H9 (cell line): ENCODE measurements at regions not wholly inside any gene's neighbourhood (a gene's known extent, or its start where the extent isn't known, plus 50 kb on each side); places are given as distances from the start of the nearest gene placed in this dataset.

Experiments
- DNase-seq: peaks from one replicate; pipeline ENCODE4 v3.0.0-alpha.2; 2017
- H2AFZ ChIP-seq: one replicate; pipeline ENCODE4 v1.6.1; 2013; ENCODE audit warnings: mild to moderate bottlenecking, low read length, control low read depth, moderate library complexity
- H2AK5ac ChIP-seq: 2 replicates; pipeline ENCODE4 v1.6.1; 2013; ENCODE audit warnings: low read length, control low read depth, mixed read lengths; ENCODE audit not compliant: insufficient read length
- H2BK120ac ChIP-seq: one replicate; pipeline ENCODE4 v1.6.1; 2013; ENCODE audit warnings: low read depth, mild to moderate bottlenecking, low read length, control low read depth, inconsistent platforms; ENCODE audit not compliant: poor library complexity, severe bottlenecking
- H2BK12ac ChIP-seq: 2 replicates; pipeline ENCODE4 v1.6.1; 2013; ENCODE audit warnings: low read length, control low read depth, mixed read lengths, low read depth; ENCODE audit not compliant: insufficient read length
- H2BK15ac ChIP-seq: 2 replicates; pipeline ENCODE4 v1.6.1; 2013; ENCODE audit warnings: low read depth, low read length, control low read depth
- H2BK20ac ChIP-seq: one replicate; pipeline ENCODE4 v1.6.1; 2013; ENCODE audit warnings: low read depth, mild to moderate bottlenecking, low read length, control low read depth, inconsistent platforms; ENCODE audit not compliant: poor library complexity, severe bottlenecking
- H2BK5ac ChIP-seq: 2 replicates; pipeline ENCODE4 v1.6.1; 2013; ENCODE audit warnings: low read length, control low read depth, mixed read lengths; ENCODE audit not compliant: insufficient read length
- H3K14ac ChIP-seq: 2 replicates; pipeline ENCODE4 v1.6.1; 2013; ENCODE audit warnings: low read length, control low read depth; ENCODE audit not compliant: insufficient read depth
- H3K18ac ChIP-seq: 2 replicates; pipeline ENCODE4 v1.6.1; 2013; ENCODE audit warnings: low read depth, mild to moderate bottlenecking, mixed read lengths, low read length, control low read depth; ENCODE audit not compliant: insufficient read length
- H3K23ac ChIP-seq: 2 replicates; pipeline ENCODE4 v1.6.1; 2013; ENCODE audit warnings: low read length, control low read depth, mixed read lengths, low read depth; ENCODE audit not compliant: insufficient read length
- H3K23me2 ChIP-seq: 2 replicates; pipeline ENCODE4 v1.6.1; 2013; ENCODE audit warnings: low read depth, mild to moderate bottlenecking, mixed read lengths, low read length, control low read depth; ENCODE audit not compliant: insufficient read length, poor library complexity, severe bottlenecking
- H3K27ac ChIP-seq: 2 replicates; pipeline ENCODE4 v1.5.1; 2013; ENCODE audit warnings: low read length, control low read depth, mixed read lengths, low read depth; ENCODE audit not compliant: insufficient read length
- H3K27me3 ChIP-seq: 2 replicates; pipeline ENCODE4 v1.6.1; 2013; ENCODE audit warnings: low read length, control low read depth, inconsistent platforms; ENCODE audit not compliant: insufficient read depth
- H3K4ac ChIP-seq: 2 replicates; pipeline ENCODE4 v1.6.1; 2013; ENCODE audit warnings: low read depth, mild to moderate bottlenecking, control low read depth, inconsistent platforms, low read length, moderate library complexity
- H3K4me1 ChIP-seq: 2 replicates; pipeline ENCODE4 v1.6.1; 2013; ENCODE audit warnings: low read length, control low read depth, inconsistent platforms; ENCODE audit not compliant: insufficient read depth
- H3K4me2 ChIP-seq: 2 replicates; pipeline ENCODE4 v1.6.1; 2013; ENCODE audit warnings: low read length, control low read depth, mixed read lengths; ENCODE audit not compliant: insufficient read length, insufficient read depth
- H3K56ac ChIP-seq: 2 replicates; pipeline ENCODE4 v1.6.1; 2013; ENCODE audit warnings: low read depth, mild to moderate bottlenecking, mixed read lengths, low read length, control low read depth; ENCODE audit not compliant: insufficient read length
- H3K79me1 ChIP-seq: 2 replicates; pipeline ENCODE4 v1.6.1; 2013; ENCODE audit warnings: low read depth, mild to moderate bottlenecking, moderate library complexity, low read length, control low read depth, inconsistent platforms; ENCODE audit not compliant: insufficient read depth, poor library complexity, severe bottlenecking
- H3K79me2 ChIP-seq: 2 replicates; pipeline ENCODE4 v1.6.1; 2013; ENCODE audit warnings: low read length, control low read depth, inconsistent platforms; ENCODE audit not compliant: insufficient read depth
- H3K9ac ChIP-seq: 2 replicates; pipeline ENCODE4 v1.6.1; 2013; ENCODE audit warnings: low read length, control low read depth, mixed read lengths; ENCODE audit not compliant: insufficient read length; ENCODE audit errors: extremely low read depth
- H3K9me3 ChIP-seq: one replicate; pipeline ENCODE4 v1.6.1; 2013; ENCODE audit warnings: low read depth, low read length, inconsistent platforms; ENCODE audit not compliant: control insufficient read depth
- H3T11ph ChIP-seq: one replicate; pipeline ENCODE4 v1.6.1; 2013; ENCODE audit warnings: mild to moderate bottlenecking, low read length, control low read depth, inconsistent platforms
- H4K20me1 ChIP-seq: one replicate; pipeline ENCODE4 v1.6.1; 2013; ENCODE audit not compliant: control insufficient read depth, insufficient read length, insufficient read depth
- H4K5ac ChIP-seq: 2 replicates; pipeline ENCODE4 v1.6.1; 2013; ENCODE audit warnings: low read depth, mild to moderate bottlenecking, mixed read lengths, low read length, control low read depth; ENCODE audit not compliant: insufficient read length
- H4K8ac ChIP-seq: replicated peaks from 2 replicates; pipeline ENCODE4 v1.6.1; 2013; ENCODE audit warnings: low read length, control low read depth, mixed read lengths, low read depth; ENCODE audit not compliant: insufficient read length
- H4K91ac ChIP-seq: 2 replicates; pipeline ENCODE4 v1.6.1; 2013; ENCODE audit warnings: low read depth, mild to moderate bottlenecking, moderate library complexity, mixed read lengths, low read length, control low read depth; ENCODE audit not compliant: insufficient read length
- H3K27ac Mint-ChIP-seq, 3 experiments: 2 replicates in 2 of 3; 3 replicates in 1 of 3; pipeline ENCODE4 v1.8.0; 2020 to 2021; ENCODE audit warnings: mixed read lengths in 3 of 3, mild to moderate bottlenecking in 1 of 3, moderate library complexity in 1 of 3
- H3K27me3 Mint-ChIP-seq: 2 replicates; pipeline ENCODE4 v1.8.0; 2021; ENCODE audit warnings: low read depth, mild to moderate bottlenecking, moderate library complexity, mixed read lengths
- H3K36me3 Mint-ChIP-seq, 3 experiments: 2 replicates in 2 of 3; 3 replicates in 1 of 3; pipeline ENCODE4 v1.8.0; 2020 to 2021; ENCODE audit warnings: low read depth in 3 of 3, mixed read lengths in 3 of 3; ENCODE audit not compliant: insufficient read depth in 1 of 3
- H3K4me1 Mint-ChIP-seq, 2 experiments: 2 replicates each; pipeline ENCODE4 v1.8.0; 2020; ENCODE audit warnings: mixed read lengths in 2 of 2
- H3K4me3 Mint-ChIP-seq, 2 experiments: 2 replicates in 1 of 2; 3 replicates in 1 of 2; pipeline ENCODE4 v1.8.0; 2020 to 2021; ENCODE audit warnings: mild to moderate bottlenecking in 2 of 2, mixed read lengths in 2 of 2, moderate library complexity in 1 of 2
- H3K9me3 Mint-ChIP-seq, 2 experiments: 2 replicates in 1 of 2; 3 replicates in 1 of 2; pipeline ENCODE4 v1.8.0; 2020; ENCODE audit warnings: mild to moderate bottlenecking in 2 of 2, mixed read lengths in 2 of 2, moderate library complexity in 1 of 2
- CTCF ChIP-seq: fragments of 200-600 bp; sonication (generic); conservative IDR thresholded peaks from 3 replicates; pipeline ENCODE4 v1.8.0; 2021; ENCODE audit warnings: antibody characterized with exemption, mild to moderate bottlenecking
- WGBS: extraction: QIAGEN DNeasy Blood & Tissue Kit; methylation state at CpG from one replicate; pipeline ENCODE4 v1.1.7; 2013; ENCODE audit warnings: missing lambda C conversion rate, low lambda C conversion rate, mixed read lengths; ENCODE audit not compliant: insufficient read length; ENCODE audit errors: extremely low coverage; 5-methylcytosine and 5-hydroxymethylcytosine counted together

DNA sequence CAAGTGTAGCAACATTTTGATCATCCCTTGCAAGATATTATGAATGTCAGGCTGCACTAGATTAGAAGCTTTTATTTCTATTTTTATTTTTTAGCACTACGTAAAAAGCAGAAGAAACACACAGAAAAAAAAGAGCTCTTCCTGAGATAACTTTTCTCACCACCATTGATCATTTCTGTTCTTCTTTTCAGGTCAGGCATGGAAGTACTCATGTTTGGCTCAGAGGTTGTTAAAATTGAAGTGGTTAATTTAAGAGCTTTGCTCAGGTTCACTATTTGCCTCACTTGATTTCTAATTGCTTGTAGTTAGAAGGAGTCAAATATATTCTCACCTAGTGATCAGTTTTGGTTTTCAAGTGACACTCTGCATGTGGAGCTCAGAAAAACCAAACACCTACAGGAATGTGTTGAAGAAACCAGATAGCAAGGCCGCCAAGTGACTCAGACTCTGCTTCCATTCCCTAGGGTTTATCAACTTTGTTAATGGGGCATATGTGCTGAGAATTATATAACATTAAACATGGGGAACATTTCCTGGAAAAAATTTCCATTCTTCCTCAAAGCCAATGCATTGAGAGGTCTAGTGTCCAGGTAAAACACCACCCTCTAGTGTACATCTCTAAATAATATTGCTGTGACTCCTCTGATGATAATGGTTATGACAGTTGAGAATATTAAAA is 679.8 kb downstream of the CETN3 start:
- H3K79me2 ChIP-seq = no peaks in the 10 kb centered on the region
- no peak overlapping the region for H4K5ac ChIP-seq
- Mint-ChIP-seq H3K4me3 (no peak overlapping the region), H3K27ac (peak overlapping the region in 1 of 3 experiments; percentile 80; a peak in 2 of 7 replicates), H3K27me3 (no peaks in the 10 kb centered on the region), H3K9me3 (no peaks in the 10 kb centered on the region), H3K36me3 (no peaks in the 10 kb centered on the region), H3K4me1 (peaks cover 16 to 18% of the 10 kb centered on the region in 2 experiments)
- no peaks in the 10 kb centered on the region for H3K27me3 ChIP-seq
- no peak overlapping the region for H3T11ph ChIP-seq
- H4K20me1 ChIP-seq = no peaks in the 10 kb centered on the region
- H3K9ac ChIP-seq = no peak overlapping the region
- H2BK120ac ChIP-seq = no peak overlapping the region
- no peaks in the 10 kb centered on the region for H3K79me1 ChIP-seq
- H4K8ac ChIP-seq = no peak overlapping the region
- WGBS = no CpG with 5 or more reads among the region's 2 CpGs
- H3K4ac ChIP-seq = no peak overlapping the region
- H2BK12ac ChIP-seq = no peak overlapping the region
- no peaks in the 10 kb centered on the region for H3K23me2 ChIP-seq
- H3K27ac ChIP-seq = no peak overlapping the region
- H3K4me1 ChIP-seq = no peaks in the 10 kb centered on the region
- H3K14ac ChIP-seq = no peak overlapping the region
- H3K23ac ChIP-seq = no peak overlapping the region
- no peak overlapping the region for H2BK15ac ChIP-seq
- no peak overlapping the region for H2BK20ac ChIP-seq
- no peak overlapping the region for H3K4me2 ChIP-seq
- no peak for DNase-seq
- no peak overlapping the region for H2AFZ ChIP-seq
- TF ChIP-seq CTCF = peak; percentile 24; the same call in 1 of the 3 replicates
- H4K91ac ChIP-seq = no peak overlapping the region
- H3K18ac ChIP-seq = no peak overlapping the region
- H2AK5ac ChIP-seq = no peak overlapping the region
- no peak overlapping the region for H2BK5ac ChIP-seq
- no peaks in the 10 kb centered on the region for H3K9me3 ChIP-seq
- no peak overlapping the region for H3K56ac ChIP-seq
